Brain microvascular endothelial cell (primary cell): ENCODE measurements at regions not wholly inside any gene's neighbourhood (a gene's known extent, or its start where the extent isn't known, plus 50 kb on each side); places are given as distances from the start of the nearest gene placed in this dataset.

ENCODE experiments used
- DNase-seq: peaks from one replicate; pipeline ENCODE4 v3.0.0-alpha.2; 2020
- H3K27ac ChIP-seq: fragments of 250-450 bp; sonication (Bioruptor Pico); 2 replicates; pipeline ENCODE4 v1.5.1; 2020; ENCODE audit warnings: mild to moderate bottlenecking, moderate library complexity
- H3K27me3 ChIP-seq: fragments of 250-450 bp; sonication (Bioruptor Pico); replicated peaks from 2 replicates; pipeline ENCODE4 v1.5.1; 2020; ENCODE audit warnings: mild to moderate bottlenecking
- H3K36me3 ChIP-seq: fragments of 250-450 bp; sonication (Bioruptor Pico); replicated peaks from 2 replicates; pipeline ENCODE4 v1.5.1; 2020; ENCODE audit warnings: mild to moderate bottlenecking
- H3K4me3 ChIP-seq: 2 replicates; pipeline ENCODE4 v1.5.1; 2011; ENCODE audit warnings: low read depth, mild to moderate bottlenecking, control low read depth, low read length, moderate library complexity
- CTCF ChIP-seq: IDR thresholded peaks from 2 replicates; pipeline ENCODE4 v1.5.1; 2011; ENCODE audit warnings: low read depth, mild to moderate bottlenecking, moderate library complexity, low read length, control low read depth, inconsistent platforms; ENCODE audit errors: missing control alignments
- in situ Hi-C: cut with HindIII; loops from 2 replicates; pipeline ENCODE4 v1.10.0; 2017; ENCODE audit warnings: low sequenced_read_pairs, low pct_ligation_motif_present

GRCh38 chr15:95329362-95329761 lies 1001.1 kb upstream of the NR2F2 start:
- Histone ChIP-seq H3K4me3 (no peak overlapping the region), H3K27ac (no peak overlapping the region), H3K27me3 (no peaks in the 10 kb centered on the region), H3K36me3 (no peaks in the 10 kb centered on the region)
- DNase-seq = no peak
- in situ Hi-C loops = no loop called here
- TF ChIP-seq CTCF = no peak

- Histone ChIP-seq H3K27ac (no peak overlapping the region), H3K27me3 (no peaks in the 10 kb centered on the region), H3K4me3 (no peak overlapping the region), H3K36me3 (no peaks in the 10 kb centered on the region)
- TF ChIP-seq CTCF = no peak
- in situ Hi-C loops = no loop called here
- no peak for DNase-seq
Observed at GRCh38 chr15:95341686-95342085, 988.8 kb upstream of the NR2F2 start.

- H3K27me3 ChIP-seq = no peaks in the 10 kb centered on the region
- no peak overlapping the region for H3K27ac ChIP-seq
- TF ChIP-seq CTCF = no peak
- in situ Hi-C loops = no loop called here
- DNase-seq = no peak
- no peaks in the 10 kb centered on the region for H3K36me3 ChIP-seq
- no peak overlapping the region for H3K4me3 ChIP-seq
Observed at GRCh38 chr15:95345867-95346266, 984.6 kb upstream of the NR2F2 start.

- no peaks in the 10 kb centered on the region for H3K36me3 ChIP-seq
- no peak overlapping the region for H3K27ac ChIP-seq
- in situ Hi-C loops = no loop called here
- H3K27me3 ChIP-seq = no peaks in the 10 kb centered on the region
- no peak for DNase-seq
- H3K4me3 ChIP-seq = no peak overlapping the region
- no peak for TF ChIP-seq CTCF
Observed at GRCh38 chr15:95346721-95347475, 983.6 kb upstream of the NR2F2 start.

GRCh38 chr15:95347837-95348236 lies 982.7 kb upstream of the NR2F2 start:
- H3K36me3 ChIP-seq = no peaks in the 10 kb centered on the region
- no peak for DNase-seq
- H3K27me3 ChIP-seq = no peaks in the 10 kb centered on the region
- in situ Hi-C loops = no loop called here
- H3K27ac ChIP-seq = no peak overlapping the region
- H3K4me3 ChIP-seq = no peak overlapping the region
- no peak for TF ChIP-seq CTCF

GRCh38 chr15:95350908-95351307 lies 979.6 kb upstream of the NR2F2 start:
- no peak overlapping the region for H3K27ac ChIP-seq
- no peaks in the 10 kb centered on the region for H3K27me3 ChIP-seq
- H3K4me3 ChIP-seq = no peak overlapping the region
- H3K36me3 ChIP-seq = no peaks in the 10 kb centered on the region
- in situ Hi-C loops = no loop called here
- TF ChIP-seq CTCF = no peak
- no peak for DNase-seq
